Stomach (tissue), 8 donors: ENCODE measurements at regions not wholly inside any gene's neighbourhood (a gene's known extent, or its start where the extent isn't known, plus 50 kb on each side); places are given as distances from the start of the nearest gene placed in this dataset.

Experiments
- DNase-seq, 2 donors: peaks; one replicate each; pipeline versions ENCODE4 v3.0.0 to v3.0.0-alpha.2; 2013 to 2019
- H3K27ac ChIP-seq, 5 donors: fragments of 200-600 bp in 4 of 5; sonication (generic) in 4 of 5; one replicate each; pipeline ENCODE4 v1.5.1; 2013 to 2019; ENCODE audit warnings: mild to moderate bottlenecking in 1 of 5, moderate library complexity in 1 of 5
- H3K27me3 ChIP-seq, 3 donors: fragments of 200-600 bp; sonication (generic); one replicate each; pipeline ENCODE4 v1.5.1; 2017 to 2019; ENCODE audit warnings: mixed run types in 1 of 3
- H3K36me3 ChIP-seq, 4 donors: fragments of 200-600 bp; sonication (generic); 1 replicate in 3 of 4; 2 replicates in 1 of 4; pipeline ENCODE4 v1.5.1; 2016 to 2019
- H3K4me1 ChIP-seq, 4 donors: fragments of 200-600 bp; sonication (generic); one replicate each; pipeline ENCODE4 v1.5.1; 2016 to 2019
- H3K4me3 ChIP-seq, 4 donors: fragments of 200-600 bp; sonication (generic) in 3 of 4; one replicate each; pipeline ENCODE4 v1.5.1; 2016 to 2019; ENCODE audit warnings: mild to moderate bottlenecking in 1 of 4
- H3K9me3 ChIP-seq, 4 donors: fragments of 200-600 bp; sonication (generic); one replicate each; pipeline ENCODE4 v1.5.1; 2016 to 2019
- EP300 ChIP-seq: sonication (generic); formaldehyde crosslinking; IDR thresholded peaks from one replicate; pipeline ENCODE4 v1.6.1; 2017; ENCODE audit warnings: antibody characterized with exemption
- POLR2A ChIP-seq, 4 donors: fragments of 450-650 bp; IDR thresholded peaks; one replicate each; pipeline ENCODE4 v1.6.1; 2016; ENCODE audit warnings: antibody characterized with exemption in 4 of 4, control low read depth in 2 of 4, mild to moderate bottlenecking in 1 of 4, moderate library complexity in 1 of 4
- POLR2AphosphoS5 ChIP-seq, 3 donors: sonication (generic); formaldehyde crosslinking; IDR thresholded peaks; one replicate each; pipeline ENCODE4 v1.6.1; 2016; ENCODE audit warnings: antibody characterized with exemption in 3 of 3
- WGBS, 5 donors: extraction: QIAGEN DNeasy Blood & Tissue Kit in 3 of 5; methylation state at CpG; one replicate each; pipeline versions ENCODE4 v1.1.5 to v1.1.7; 2013 to 2018; 5-methylcytosine and 5-hydroxymethylcytosine counted together
- intact Hi-C: fragments of 100-400 bp; cut with DNase I; formaldehyde crosslinking; loops from one replicate; pipeline ENCODE4 v1.15.1; 2023; ENCODE audit warnings: low total_unique reads
- TF ChIP-seq, protein P1 (sequence below), 7 experiments: fragments of 450-650 bp in 4 of 7; fragments of 200-600 bp in 3 of 7; sonication (generic) in 3 of 7; IDR thresholded peaks; one replicate each; pipeline ENCODE4 v1.5.1; 2016 to 2019; ENCODE audit warnings: antibody characterized with exemption in 7 of 7, control low read depth in 2 of 7, mild to moderate bottlenecking in 1 of 7
- donor health status: healthy with polysubstance abuse.
- donor health status: Bipolar disorder and iron deficiency.
- donor health status: healthy.

DNA sequence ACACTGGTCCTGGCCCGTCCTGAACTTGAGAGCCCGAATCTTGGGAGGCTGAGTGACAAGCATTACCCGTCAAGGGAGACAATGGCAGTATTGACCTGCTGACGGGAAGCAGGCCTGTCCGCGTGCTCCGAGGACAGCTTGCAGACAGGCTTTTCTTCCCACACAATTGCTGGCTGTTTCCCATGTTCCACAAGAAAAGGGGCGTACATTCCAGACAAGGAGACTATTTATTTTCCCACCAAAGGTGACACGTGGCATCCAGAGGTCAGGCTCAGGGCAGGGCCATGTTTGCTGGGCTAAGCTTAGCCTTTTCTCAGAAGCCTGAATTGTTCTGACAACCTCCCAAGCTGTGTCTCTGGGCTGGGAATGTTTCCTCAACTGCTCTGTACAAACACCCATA is 86.9 kb upstream of the SPON1 start:
- WGBS, 5 donors, result 78 to 91% (median 79%) methylated on average over 9 of the region's 9 CpGs
- Histone ChIP-seq H3K27ac (no peak overlapping the region), H3K4me1 (peaks cover 0 to 7% (median 0%) of the 10 kb centered on the region in 4 donors), H3K36me3 (no peaks in the 10 kb centered on the region), H3K27me3 (peaks cover 0 to 3% (median 0%) of the 10 kb centered on the region in 3 donors), H3K4me3 (no peak overlapping the region), H3K9me3 (no peaks in the 10 kb centered on the region)
- intact Hi-C loops, result no loop called here
- TF ChIP-seq POLR2AphosphoS5 (IDR thresholded peaks at IDR 0.05) (no peak), POLR2A (IDR thresholded peaks at IDR 0.05) (no peak), EP300 (no peak)
- TF ChIP-seq, protein P1, sequence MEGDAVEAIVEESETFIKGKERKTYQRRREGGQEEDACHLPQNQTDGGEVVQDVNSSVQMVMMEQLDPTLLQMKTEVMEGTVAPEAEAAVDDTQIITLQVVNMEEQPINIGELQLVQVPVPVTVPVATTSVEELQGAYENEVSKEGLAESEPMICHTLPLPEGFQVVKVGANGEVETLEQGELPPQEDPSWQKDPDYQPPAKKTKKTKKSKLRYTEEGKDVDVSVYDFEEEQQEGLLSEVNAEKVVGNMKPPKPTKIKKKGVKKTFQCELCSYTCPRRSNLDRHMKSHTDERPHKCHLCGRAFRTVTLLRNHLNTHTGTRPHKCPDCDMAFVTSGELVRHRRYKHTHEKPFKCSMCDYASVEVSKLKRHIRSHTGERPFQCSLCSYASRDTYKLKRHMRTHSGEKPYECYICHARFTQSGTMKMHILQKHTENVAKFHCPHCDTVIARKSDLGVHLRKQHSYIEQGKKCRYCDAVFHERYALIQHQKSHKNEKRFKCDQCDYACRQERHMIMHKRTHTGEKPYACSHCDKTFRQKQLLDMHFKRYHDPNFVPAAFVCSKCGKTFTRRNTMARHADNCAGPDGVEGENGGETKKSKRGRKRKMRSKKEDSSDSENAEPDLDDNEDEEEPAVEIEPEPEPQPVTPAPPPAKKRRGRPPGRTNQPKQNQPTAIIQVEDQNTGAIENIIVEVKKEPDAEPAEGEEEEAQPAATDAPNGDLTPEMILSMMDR (IDR thresholded peaks at IDR 0.05), result no peak
- DNase-seq, result peak in 1 of 2 donors; percentile 32

DNA sequence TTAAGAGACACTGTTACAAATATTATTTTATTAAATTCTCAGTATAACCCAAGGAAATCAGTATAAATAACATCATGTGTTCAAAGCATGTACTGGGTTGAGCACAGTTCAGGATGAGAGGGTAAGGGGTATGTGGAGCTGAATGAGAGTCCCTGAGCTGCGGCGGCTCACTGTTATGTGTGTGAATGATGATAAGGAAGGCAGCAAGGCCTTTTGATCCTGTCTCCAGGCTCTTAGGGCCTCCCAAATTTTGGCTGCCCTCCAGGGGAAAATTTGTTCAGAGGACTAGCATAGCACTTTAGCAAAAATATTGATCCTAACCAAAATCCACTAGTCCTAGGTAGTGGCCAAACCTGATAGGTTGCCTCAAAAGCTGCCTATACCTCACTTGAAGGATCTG is 86.1 kb upstream of the SPON1 start:
- Histone ChIP-seq H3K4me1 (peaks cover 0 to 7% (median 0%) of the 10 kb centered on the region in 4 donors), H3K9me3 (no peaks in the 10 kb centered on the region), H3K36me3 (no peaks in the 10 kb centered on the region), H3K4me3 (no peak overlapping the region), H3K27me3 (peaks cover 0 to 3% (median 0%) of the 10 kb centered on the region in 3 donors), H3K27ac (no peak overlapping the region)
- intact Hi-C loops, result no loop called here
- TF ChIP-seq POLR2AphosphoS5 (IDR thresholded peaks at IDR 0.05), result no peak
- TF ChIP-seq POLR2A (IDR thresholded peaks at IDR 0.05), result no peak
- TF ChIP-seq, protein P1 (IDR thresholded peaks at IDR 0.05), result no peak
- no peak for TF ChIP-seq EP300
- DNase-seq, result no peak
- 50 to 80% (median 57%) methylated on average over 2 of the region's 2 CpGs for WGBS, 5 donors

- no peak for DNase-seq
- Histone ChIP-seq H3K4me3 (no peak overlapping the region), H3K36me3 (no peaks in the 10 kb centered on the region), H3K27ac (no peak overlapping the region), H3K9me3 (no peaks in the 10 kb centered on the region), H3K4me1 (peaks cover 0 to 5% (median 0%) of the 10 kb centered on the region in 4 donors), H3K27me3 (peaks cover 0 to 3% (median 0%) of the 10 kb centered on the region in 3 donors)
- intact Hi-C loops, result no loop called here
- no peak for TF ChIP-seq EP300
- no peak for TF ChIP-seq POLR2AphosphoS5 (IDR thresholded peaks at IDR 0.05)
- TF ChIP-seq, protein P1 (IDR thresholded peaks at IDR 0.05), result no peak
- TF ChIP-seq POLR2A (IDR thresholded peaks at IDR 0.05), result no peak
- 78 to 94% (median 89%) methylated on average over 1 of the region's 1 CpG for WGBS, 5 donors
Measured at GRCh38 chr11:13878077-13878476, 84.4 kb upstream of the SPON1 start.

DNA sequence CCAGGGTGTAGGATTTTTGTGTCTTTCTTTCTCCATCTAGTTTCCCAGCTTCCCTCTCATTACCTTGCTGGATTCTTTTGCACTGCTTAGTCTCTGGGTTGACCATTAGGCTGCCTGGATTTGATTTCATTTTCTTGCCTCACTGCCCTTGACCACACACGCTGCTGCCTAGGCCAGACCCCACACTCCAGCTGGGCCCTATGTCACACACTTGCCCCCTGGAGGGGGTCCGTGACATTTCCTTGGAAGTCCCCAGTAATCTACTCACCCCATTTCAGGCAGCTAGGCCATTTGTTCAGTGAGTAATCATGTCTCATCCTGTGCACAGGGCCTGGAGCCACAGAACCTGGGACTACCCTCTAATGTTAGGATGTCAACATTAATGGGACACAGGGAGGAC is 81.9 kb upstream of the SPON1 start:
- intact Hi-C loops, result no loop called here
- H3K36me3 ChIP-seq, result no peaks in the 10 kb centered on the region
- TF ChIP-seq POLR2A (IDR thresholded peaks at IDR 0.05) (no peak), POLR2AphosphoS5 (IDR thresholded peaks at IDR 0.05) (no peak), EP300 (no peak)
- TF ChIP-seq, protein P1 (IDR thresholded peaks at IDR 0.05), result no peak
- H3K4me1 ChIP-seq, result no peaks in the 10 kb centered on the region
- H3K27ac ChIP-seq, result no peak overlapping the region
- no peak overlapping the region for H3K4me3 ChIP-seq
- no peaks in the 10 kb centered on the region for H3K9me3 ChIP-seq
- WGBS, 5 donors, result 88 to 100% (median 96%) methylated on average over 1 to 2 of the region's 2 CpGs
- no peaks in the 10 kb centered on the region for H3K27me3 ChIP-seq
- no peak for DNase-seq
